Nephron progenitor cell (in vitro differentiated cells): ENCODE measurements at regions not wholly inside any gene's neighbourhood (a gene's known extent, or its start where the extent isn't known, plus 50 kb on each side); places are given as distances from the start of the nearest gene placed in this dataset.

Source experiments
- DNase-seq: peaks from one replicate; pipeline ENCODE4 v3.0.0; 2021
- H3K27ac Mint-ChIP-seq: 2 replicates; pipeline ENCODE4 v1.8.0; 2021; ENCODE audit warnings: mild to moderate bottlenecking, moderate library complexity, mixed read lengths
- H3K27me3 Mint-ChIP-seq: 2 replicates; pipeline ENCODE4 v1.8.0; 2021; ENCODE audit warnings: mild to moderate bottlenecking, low read depth, mixed read lengths; ENCODE audit not compliant: poor library complexity
- H3K36me3 Mint-ChIP-seq: 2 replicates; pipeline ENCODE4 v1.8.0; 2021; ENCODE audit warnings: low read depth, mixed read lengths
- H3K4me1 Mint-ChIP-seq: 2 replicates; pipeline ENCODE4 v1.8.0; 2021; ENCODE audit warnings: mixed read lengths
- H3K4me3 Mint-ChIP-seq: 2 replicates; pipeline ENCODE4 v1.8.0; 2021; ENCODE audit warnings: mild to moderate bottlenecking, moderate library complexity, mixed read lengths
- H3K9me3 Mint-ChIP-seq: 2 replicates; pipeline ENCODE4 v1.8.0; 2021; ENCODE audit warnings: mild to moderate bottlenecking, moderate library complexity, mixed read lengths
- CTCF ChIP-seq: fragments of 200-600 bp; sonication (generic); IDR thresholded peaks from 2 replicates; pipeline ENCODE4 v1.5.0; 2021; ENCODE audit warnings: antibody characterized with exemption

DNA sequence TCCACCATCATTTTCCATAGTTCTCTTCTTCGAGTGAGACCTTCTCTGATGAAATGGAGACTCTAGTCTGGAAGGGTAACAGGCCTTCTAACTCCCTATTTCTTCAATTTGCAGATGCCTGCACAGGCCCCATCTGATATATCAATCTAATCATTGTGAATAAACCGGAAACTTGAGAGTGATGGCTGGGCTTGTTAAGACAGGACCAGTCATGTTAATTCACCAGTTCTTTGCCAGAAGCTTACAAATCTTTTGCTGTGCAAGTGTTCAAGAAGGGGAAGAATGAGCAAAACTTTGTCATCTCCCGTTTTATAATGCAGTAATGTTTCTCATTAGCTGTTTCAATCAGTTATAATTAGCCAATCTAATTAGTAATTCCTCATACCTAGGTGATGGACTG, 1561.3 kb upstream of the GOT2 start:
- no peaks in the 10 kb centered on the region for H3K4me1 Mint-ChIP-seq
- no peak for TF ChIP-seq CTCF
- DNase-seq, result no peak
- H3K27me3 Mint-ChIP-seq, result no peaks in the 10 kb centered on the region
- peaks cover 4% of the 10 kb centered on the region for H3K9me3 Mint-ChIP-seq
- no peak overlapping the region for H3K4me3 Mint-ChIP-seq
- no peak overlapping the region for H3K27ac Mint-ChIP-seq
- no peaks in the 10 kb centered on the region for H3K36me3 Mint-ChIP-seq

GRCh38 chr16:60285794-60286193, 1551.7 kb upstream of the GOT2 start:
- Mint-ChIP-seq H3K4me3 (no peak overlapping the region), H3K9me3 (no peaks in the 10 kb centered on the region), H3K27ac (no peak overlapping the region), H3K36me3 (no peaks in the 10 kb centered on the region), H3K27me3 (no peaks in the 10 kb centered on the region), H3K4me1 (no peaks in the 10 kb centered on the region)
- TF ChIP-seq CTCF, result no peak
- DNase-seq, result no peak

DNA sequence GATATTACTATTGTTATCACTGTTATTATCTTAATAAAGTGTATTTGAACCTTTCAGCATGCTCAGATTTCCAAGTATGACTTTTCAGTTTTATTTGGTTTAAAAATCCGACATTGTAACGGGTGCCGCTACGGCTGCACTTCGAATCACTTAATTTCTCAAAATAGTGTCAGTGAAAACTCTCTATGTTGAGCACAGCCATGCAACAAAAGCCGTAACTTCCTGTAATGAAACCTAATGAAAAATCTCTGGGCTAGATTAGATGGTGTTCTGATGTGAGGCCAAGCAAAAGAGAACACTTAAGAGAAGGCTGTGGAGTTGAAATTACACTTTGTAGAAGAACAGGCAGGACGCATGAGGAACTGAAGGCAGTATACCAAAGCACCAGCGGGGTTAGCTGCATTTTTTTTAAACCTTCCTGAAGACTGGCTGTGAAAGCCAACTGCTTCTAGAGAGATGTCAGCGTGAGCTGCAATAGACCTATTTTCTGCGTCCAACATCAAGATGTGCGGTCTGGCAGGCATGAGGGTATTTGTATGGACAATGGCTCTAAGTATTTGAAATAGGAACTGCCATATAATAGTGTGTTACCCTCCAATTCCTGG, 1545.0 kb upstream of the GOT2 start:
- TF ChIP-seq CTCF, result no peak
- no peak for DNase-seq
- Mint-ChIP-seq H3K9me3 (no peaks in the 10 kb centered on the region), H3K36me3 (no peaks in the 10 kb centered on the region), H3K4me3 (no peak overlapping the region), H3K4me1 (no peaks in the 10 kb centered on the region), H3K27ac (peak overlapping the region; percentile 77), H3K27me3 (no peaks in the 10 kb centered on the region)

DNA sequence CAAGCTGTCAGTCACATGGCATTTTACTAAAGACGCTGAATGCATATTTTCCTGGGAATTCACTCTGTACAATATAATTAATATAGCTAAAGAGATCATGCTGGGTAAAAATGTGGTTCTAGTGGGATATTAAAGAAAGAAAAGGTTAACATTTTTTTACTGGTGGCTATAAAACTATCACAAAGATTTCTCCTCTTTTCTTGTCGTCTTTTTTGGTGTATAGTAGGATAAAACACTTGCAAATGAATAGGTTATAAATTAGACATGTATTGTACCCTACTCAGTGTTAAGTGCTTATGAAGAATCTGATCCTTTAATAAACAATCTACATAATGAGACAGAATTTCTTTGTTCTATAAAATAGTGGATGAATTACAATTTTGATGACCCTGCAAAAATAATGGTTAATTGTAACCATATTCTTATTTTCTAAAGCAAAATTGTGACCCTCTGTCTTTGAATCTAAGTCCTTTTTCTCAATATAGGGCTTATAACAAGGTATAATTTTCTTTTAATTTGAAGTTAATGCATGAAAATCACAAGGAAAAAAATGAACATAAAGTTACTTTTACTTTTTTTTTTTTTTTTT, 1540.4 kb upstream of the GOT2 start:
- no peak for TF ChIP-seq CTCF
- Mint-ChIP-seq H3K4me1 (peaks cover 4% of the 10 kb centered on the region), H3K9me3 (no peaks in the 10 kb centered on the region), H3K27me3 (no peaks in the 10 kb centered on the region), H3K4me3 (no peak overlapping the region), H3K36me3 (no peaks in the 10 kb centered on the region), H3K27ac (no peak overlapping the region)
- no peak for DNase-seq

- DNase-seq, result no peak
- no peaks in the 10 kb centered on the region for H3K36me3 Mint-ChIP-seq
Measured at GRCh38 chr16:60271781-60272180, 1537.7 kb upstream of the GOT2 start.

More at GRCh38 chr16:60271781-60272180, 1537.7 kb upstream of the GOT2 start:
- Mint-ChIP-seq H3K9me3 (no peaks in the 10 kb centered on the region), H3K27me3 (no peaks in the 10 kb centered on the region), H3K27ac (no peak overlapping the region), H3K4me1 (peaks cover 4% of the 10 kb centered on the region), H3K4me3 (no peak overlapping the region)
- TF ChIP-seq CTCF, result no peak
